ENCODE measurements at regions not wholly inside any gene's neighbourhood (a gene's known extent, or its start where the extent isn't known, plus 50 kb on each side); places are given as distances from the start of the nearest gene placed in this dataset.
"Not testable (repeated sequence)": the region's sequence is repeated elsewhere in the genome, so short reads cannot be mapped to it uniquely, and the experiment has no call there.

DNA sequence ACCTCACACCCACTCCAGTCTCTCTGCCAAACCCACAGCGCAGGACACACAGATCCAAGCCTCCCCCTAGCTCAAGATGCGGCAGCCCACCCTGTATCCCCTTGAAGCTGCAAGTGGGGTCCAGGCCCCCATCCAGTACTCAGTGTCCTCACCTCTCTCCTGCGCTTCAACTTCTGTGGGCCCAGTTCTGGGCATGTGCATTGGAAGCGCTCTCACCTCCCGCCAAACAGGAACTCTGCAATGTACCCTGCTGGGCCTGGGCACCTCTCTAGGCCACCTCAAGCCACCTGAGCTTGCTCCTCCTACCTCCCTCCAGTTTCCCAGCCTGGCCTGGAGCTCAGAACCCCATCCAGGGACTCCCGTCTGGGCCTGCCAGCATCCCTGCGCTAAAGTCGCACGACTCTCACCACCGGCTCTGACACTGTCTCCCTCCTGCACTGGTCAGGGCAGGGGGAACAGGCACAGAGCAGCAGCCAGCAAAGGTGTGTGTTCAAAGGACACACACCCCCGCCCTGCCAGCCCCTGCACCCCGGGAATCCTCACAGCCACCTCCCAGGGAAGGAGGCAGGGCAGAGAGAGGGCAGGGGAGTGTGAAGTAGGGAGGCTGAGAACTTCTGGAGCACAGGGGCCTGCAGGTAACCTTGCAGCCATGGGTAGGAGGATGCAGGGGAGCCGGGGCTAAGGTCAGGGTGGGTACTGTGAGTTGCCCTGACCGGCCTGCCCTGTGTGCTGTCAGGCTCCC lies 51.7 kb upstream of the MSMB start:
- no peaks in the 10 kb centered on the region for H3K27me3 ChIP-seq (ENCODE audit: insufficient read depth, low read length)
- no peak overlapping the region for H3K4me3 ChIP-seq (ENCODE audit: low read depth, low read length, poor library complexity, severe bottlenecking)
- H3K4me1 ChIP-seq (ENCODE audit: insufficient read depth, low read length, severe bottlenecking), result peaks cover 13% of the 10 kb centered on the region
- H3K9me2 ChIP-seq (ENCODE audit: low read depth, low read length), result no peaks in the 10 kb centered on the region
- H3K9me3 ChIP-seq (ENCODE audit: low read length), result no peaks in the 10 kb centered on the region
- H3K27ac ChIP-seq (ENCODE audit: low read depth, low read length, poor library complexity, severe bottlenecking), result no peak overlapping the region
- H3K36me3 ChIP-seq (ENCODE audit: insufficient read depth, low read length), result no peaks in the 10 kb centered on the region
- no peaks in the 10 kb centered on the region for H4K20me1 ChIP-seq (ENCODE audit: insufficient read depth, low read length)
- H3F3A ChIP-seq (ENCODE audit: insufficient read depth, low read length), result no peaks in the 10 kb centered on the region
- no peak overlapping the region for H3K9ac ChIP-seq (ENCODE audit: low read length)
- no peaks in the 10 kb centered on the region for H3K79me2 ChIP-seq (ENCODE audit: insufficient read depth, low read length)
- TF ChIP-seq CTCF (IDR thresholded peaks at IDR 0.05; ENCODE audit: low read length) (no peak), EZH2 (IDR thresholded peaks at IDR 0.05; ENCODE audit: borderline replicate concordance, low read length) (no peak)
- H2AFZ ChIP-seq (ENCODE audit: low read length), result no peak overlapping the region
- H3K4me2 ChIP-seq (ENCODE audit: low read length), result no peak overlapping the region

- H3K36me3 ChIP-seq (ENCODE audit: insufficient read depth, low read length), result no peaks in the 10 kb centered on the region
- H3F3A ChIP-seq (ENCODE audit: insufficient read depth, low read length), result no peaks in the 10 kb centered on the region
- TF ChIP-seq EZH2 (IDR thresholded peaks at IDR 0.05; ENCODE audit: borderline replicate concordance, low read length) (no peak), CTCF (IDR thresholded peaks at IDR 0.05; ENCODE audit: low read length) (no peak)
- H3K9ac ChIP-seq (ENCODE audit: low read length), result no peak overlapping the region
- no peak overlapping the region for H3K4me2 ChIP-seq (ENCODE audit: low read length)
- H3K4me3 ChIP-seq (ENCODE audit: low read depth, low read length, poor library complexity, severe bottlenecking), result no peak overlapping the region
- no peak overlapping the region for H2AFZ ChIP-seq (ENCODE audit: low read length)
- no peaks in the 10 kb centered on the region for H3K9me2 ChIP-seq (ENCODE audit: low read depth, low read length)
- H3K9me3 ChIP-seq (ENCODE audit: low read length), result no peaks in the 10 kb centered on the region
- peaks cover 12% of the 10 kb centered on the region for H3K4me1 ChIP-seq (ENCODE audit: insufficient read depth, low read length, severe bottlenecking)
- no peaks in the 10 kb centered on the region for H3K27me3 ChIP-seq (ENCODE audit: insufficient read depth, low read length)
- no peak overlapping the region for H3K27ac ChIP-seq (ENCODE audit: low read depth, low read length, poor library complexity, severe bottlenecking)
- H4K20me1 ChIP-seq (ENCODE audit: insufficient read depth, low read length), result no peaks in the 10 kb centered on the region
- H3K79me2 ChIP-seq (ENCODE audit: insufficient read depth, low read length), result no peaks in the 10 kb centered on the region
These were observed 52.3 kb upstream of the MSMB start for GRCh38 chr10:46098386-46098785.

- H3F3A ChIP-seq (ENCODE audit: insufficient read depth, low read length); H3K4me3 ChIP-seq (ENCODE audit: low read depth, low read length, poor library complexity, severe bottlenecking); H4K20me1 ChIP-seq (ENCODE audit: insufficient read depth, low read length); H3K9me2 ChIP-seq (ENCODE audit: low read depth, low read length); H3K9ac ChIP-seq (ENCODE audit: low read length); H3K36me3 ChIP-seq (ENCODE audit: insufficient read depth, low read length); H3K79me2 ChIP-seq (ENCODE audit: insufficient read depth, low read length); H2AFZ ChIP-seq (ENCODE audit: low read length); H3K4me2 ChIP-seq (ENCODE audit: low read length); H3K9me3 ChIP-seq (ENCODE audit: low read length); H3K27ac ChIP-seq (ENCODE audit: low read depth, low read length, poor library complexity, severe bottlenecking); H3K27me3 ChIP-seq (ENCODE audit: insufficient read depth, low read length): not testable (repeated sequence)
- H3K4me1 ChIP-seq (ENCODE audit: insufficient read depth, low read length, severe bottlenecking), result peaks cover 12% of the 10 kb centered on the region
These were observed 52.9 kb upstream of the MSMB start for GRCh38 chr10:46098925-46099324.

DNA sequence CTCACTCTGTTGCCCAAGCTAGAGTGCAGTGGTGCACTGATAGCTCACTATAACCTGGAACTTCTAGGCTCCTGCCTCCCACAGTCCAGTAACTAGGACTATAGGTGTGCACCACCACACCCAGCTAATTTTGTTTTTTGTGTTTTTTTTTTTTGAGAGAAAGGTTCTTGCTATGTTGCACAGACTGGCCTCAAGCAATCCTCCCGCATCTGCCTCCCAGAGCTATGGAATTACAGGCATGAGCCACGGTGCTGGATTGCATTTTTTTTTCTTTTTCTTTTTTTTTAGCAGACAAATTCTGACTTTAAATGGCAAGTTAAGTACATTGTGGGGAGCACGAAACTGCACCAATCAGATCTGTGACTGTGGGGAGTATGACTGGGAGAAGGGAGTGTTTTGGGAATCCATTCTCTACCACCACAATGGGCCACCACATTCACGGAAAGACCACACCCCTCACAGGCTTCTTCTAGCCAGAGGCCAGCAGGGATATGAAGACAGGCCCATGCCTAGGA lies 58.1 kb upstream of the MSMB start:
- no peak overlapping the region for H3K4me3 ChIP-seq (ENCODE audit: low read depth, low read length, poor library complexity, severe bottlenecking)
- H3K36me3 ChIP-seq (ENCODE audit: insufficient read depth, low read length), result no peaks in the 10 kb centered on the region
- no peak for TF ChIP-seq EZH2 (IDR thresholded peaks at IDR 0.05; ENCODE audit: borderline replicate concordance, low read length)
- no peak for TF ChIP-seq CTCF (IDR thresholded peaks at IDR 0.05; ENCODE audit: low read length)
- H4K20me1 ChIP-seq (ENCODE audit: insufficient read depth, low read length), result no peaks in the 10 kb centered on the region
- H3K27me3 ChIP-seq (ENCODE audit: insufficient read depth, low read length), result no peaks in the 10 kb centered on the region
- H3K4me1 ChIP-seq (ENCODE audit: insufficient read depth, low read length, severe bottlenecking), result no peaks in the 10 kb centered on the region
- H3K4me2 ChIP-seq (ENCODE audit: low read length), result no peak overlapping the region
- H3K27ac ChIP-seq (ENCODE audit: low read depth, low read length, poor library complexity, severe bottlenecking), result no peak overlapping the region
- no peaks in the 10 kb centered on the region for H3K9me3 ChIP-seq (ENCODE audit: low read length)
- no peaks in the 10 kb centered on the region for H3K9me2 ChIP-seq (ENCODE audit: low read depth, low read length)
- H3F3A ChIP-seq (ENCODE audit: insufficient read depth, low read length), result no peaks in the 10 kb centered on the region
- no peak overlapping the region for H3K9ac ChIP-seq (ENCODE audit: low read length)
- H2AFZ ChIP-seq (ENCODE audit: low read length), result no peak overlapping the region
- no peaks in the 10 kb centered on the region for H3K79me2 ChIP-seq (ENCODE audit: insufficient read depth, low read length)

DNA sequence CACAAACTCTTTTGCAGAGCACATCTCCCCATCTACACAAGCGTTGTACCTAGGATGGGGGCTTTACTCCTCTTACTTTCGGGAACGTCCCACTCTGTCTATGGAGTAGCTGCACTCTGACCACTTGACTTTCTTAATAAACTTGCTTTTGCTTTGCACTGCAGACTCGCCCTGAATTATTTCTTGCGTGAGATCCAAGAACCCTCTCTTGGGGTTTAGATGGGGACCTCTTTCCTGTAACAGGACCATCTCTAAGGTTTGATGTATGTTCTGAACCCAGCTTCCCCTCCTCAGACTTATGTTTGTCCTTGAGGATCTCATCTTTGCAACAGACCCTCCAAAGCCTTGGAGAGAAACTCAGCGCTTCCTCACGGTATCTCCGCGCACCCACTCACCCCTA lies 59.3 kb upstream of the MSMB start:
- not testable (repeated sequence) for H3K4me2 ChIP-seq (ENCODE audit: low read length); H2AFZ ChIP-seq (ENCODE audit: low read length); H4K20me1 ChIP-seq (ENCODE audit: insufficient read depth, low read length); H3F3A ChIP-seq (ENCODE audit: insufficient read depth, low read length); H3K27me3 ChIP-seq (ENCODE audit: insufficient read depth, low read length); H3K79me2 ChIP-seq (ENCODE audit: insufficient read depth, low read length); H3K9me2 ChIP-seq (ENCODE audit: low read depth, low read length); H3K9me3 ChIP-seq (ENCODE audit: low read length); H3K4me1 ChIP-seq (ENCODE audit: insufficient read depth, low read length, severe bottlenecking); H3K27ac ChIP-seq (ENCODE audit: low read depth, low read length, poor library complexity, severe bottlenecking); H3K9ac ChIP-seq (ENCODE audit: low read length); H3K4me3 ChIP-seq (ENCODE audit: low read depth, low read length, poor library complexity, severe bottlenecking); H3K36me3 ChIP-seq (ENCODE audit: insufficient read depth, low read length)
